GM23338 (cell line): ENCODE measurements at regions not wholly inside any gene's neighbourhood (a gene's known extent, or its start where the extent isn't known, plus 50 kb on each side); places are given as distances from the start of the nearest gene placed in this dataset.

Source experiments
- CREB1 ChIP-seq: fragments of 250-450 bp; sonication (Bioruptor Pico); IDR thresholded peaks from 2 replicates; pipeline ENCODE4 v1.5.0; 2020; ENCODE audit warnings: low read depth, mild to moderate bottlenecking, moderate library complexity
- EZH2 ChIP-seq: fragments of 200-600 bp; sonication (generic); IDR thresholded peaks from one replicate; pipeline ENCODE4 v1.8.0; 2017; ENCODE audit warnings: antibody characterized with exemption, mild to moderate bottlenecking, low read depth; ENCODE audit not compliant: unreplicated experiment
- EZH2phosphoT487 ChIP-seq: fragments of 200-600 bp; sonication (generic); IDR thresholded peaks from one replicate; pipeline ENCODE4 v1.8.1; 2018; ENCODE audit warnings: antibody characterized with exemption; ENCODE audit not compliant: unreplicated experiment
- JUNB ChIP-seq: IDR thresholded peaks from one replicate; pipeline ENCODE4 v1.6.1; 2016; ENCODE audit warnings: antibody characterized with exemption; ENCODE audit not compliant: unreplicated experiment
- POLR2AphosphoS5 ChIP-seq: IDR thresholded peaks from 2 replicates; pipeline ENCODE4 v1.6.1; 2016; ENCODE audit warnings: antibody characterized with exemption, low read depth
- TF ChIP-seq, protein P1 (sequence below), 2 experiments: fragments of 200-600 bp in 1 of 2; sonication (generic) in 1 of 2; conservative IDR thresholded peaks; 2 replicates each; pipeline versions ENCODE4 v1.5.1 to v1.6.1; 2016 to 2017; ENCODE audit warnings: antibody characterized with exemption in 2 of 2, low read depth in 2 of 2, mild to moderate bottlenecking in 2 of 2, moderate library complexity in 1 of 2
- TF ChIP-seq, protein P2 (sequence below): IDR thresholded peaks from one replicate; pipeline ENCODE4 v1.6.1; 2018; ENCODE audit warnings: antibody characterized with exemption; ENCODE audit not compliant: unreplicated experiment

DNA sequence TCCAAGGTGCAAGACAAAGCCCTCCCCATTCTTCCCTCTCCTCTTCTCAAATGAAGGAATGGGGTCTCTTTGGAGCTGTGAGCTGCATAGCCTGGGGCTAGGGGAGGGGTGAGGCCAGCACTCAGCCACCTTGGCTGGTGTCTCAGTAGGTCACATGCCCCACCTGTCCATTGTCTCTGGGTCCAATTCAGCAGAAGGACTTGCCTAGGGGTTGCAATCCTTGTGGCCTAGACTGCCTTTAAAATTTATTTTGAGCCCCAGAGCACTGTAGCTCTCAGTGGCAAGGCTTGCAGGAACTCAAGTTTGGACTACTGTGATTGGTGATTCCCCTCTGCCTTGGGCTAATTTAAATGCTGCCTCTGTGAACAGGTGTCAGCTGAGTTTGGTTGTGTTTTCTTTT, 336.7 kb downstream of the DDX10 start:
- TF ChIP-seq POLR2AphosphoS5 (no peak), EZH2 (no peak), CREB1 (CRISPR knock-in tag) (no peak), EZH2phosphoT487 (no peak), JUNB (no peak)
- TF ChIP-seq, protein P1, sequence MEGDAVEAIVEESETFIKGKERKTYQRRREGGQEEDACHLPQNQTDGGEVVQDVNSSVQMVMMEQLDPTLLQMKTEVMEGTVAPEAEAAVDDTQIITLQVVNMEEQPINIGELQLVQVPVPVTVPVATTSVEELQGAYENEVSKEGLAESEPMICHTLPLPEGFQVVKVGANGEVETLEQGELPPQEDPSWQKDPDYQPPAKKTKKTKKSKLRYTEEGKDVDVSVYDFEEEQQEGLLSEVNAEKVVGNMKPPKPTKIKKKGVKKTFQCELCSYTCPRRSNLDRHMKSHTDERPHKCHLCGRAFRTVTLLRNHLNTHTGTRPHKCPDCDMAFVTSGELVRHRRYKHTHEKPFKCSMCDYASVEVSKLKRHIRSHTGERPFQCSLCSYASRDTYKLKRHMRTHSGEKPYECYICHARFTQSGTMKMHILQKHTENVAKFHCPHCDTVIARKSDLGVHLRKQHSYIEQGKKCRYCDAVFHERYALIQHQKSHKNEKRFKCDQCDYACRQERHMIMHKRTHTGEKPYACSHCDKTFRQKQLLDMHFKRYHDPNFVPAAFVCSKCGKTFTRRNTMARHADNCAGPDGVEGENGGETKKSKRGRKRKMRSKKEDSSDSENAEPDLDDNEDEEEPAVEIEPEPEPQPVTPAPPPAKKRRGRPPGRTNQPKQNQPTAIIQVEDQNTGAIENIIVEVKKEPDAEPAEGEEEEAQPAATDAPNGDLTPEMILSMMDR (conservative IDR thresholded peaks at IDR 0.05; ENCODE audit: low read depth in 2 of 2), result no peak
- TF ChIP-seq, protein P2, sequence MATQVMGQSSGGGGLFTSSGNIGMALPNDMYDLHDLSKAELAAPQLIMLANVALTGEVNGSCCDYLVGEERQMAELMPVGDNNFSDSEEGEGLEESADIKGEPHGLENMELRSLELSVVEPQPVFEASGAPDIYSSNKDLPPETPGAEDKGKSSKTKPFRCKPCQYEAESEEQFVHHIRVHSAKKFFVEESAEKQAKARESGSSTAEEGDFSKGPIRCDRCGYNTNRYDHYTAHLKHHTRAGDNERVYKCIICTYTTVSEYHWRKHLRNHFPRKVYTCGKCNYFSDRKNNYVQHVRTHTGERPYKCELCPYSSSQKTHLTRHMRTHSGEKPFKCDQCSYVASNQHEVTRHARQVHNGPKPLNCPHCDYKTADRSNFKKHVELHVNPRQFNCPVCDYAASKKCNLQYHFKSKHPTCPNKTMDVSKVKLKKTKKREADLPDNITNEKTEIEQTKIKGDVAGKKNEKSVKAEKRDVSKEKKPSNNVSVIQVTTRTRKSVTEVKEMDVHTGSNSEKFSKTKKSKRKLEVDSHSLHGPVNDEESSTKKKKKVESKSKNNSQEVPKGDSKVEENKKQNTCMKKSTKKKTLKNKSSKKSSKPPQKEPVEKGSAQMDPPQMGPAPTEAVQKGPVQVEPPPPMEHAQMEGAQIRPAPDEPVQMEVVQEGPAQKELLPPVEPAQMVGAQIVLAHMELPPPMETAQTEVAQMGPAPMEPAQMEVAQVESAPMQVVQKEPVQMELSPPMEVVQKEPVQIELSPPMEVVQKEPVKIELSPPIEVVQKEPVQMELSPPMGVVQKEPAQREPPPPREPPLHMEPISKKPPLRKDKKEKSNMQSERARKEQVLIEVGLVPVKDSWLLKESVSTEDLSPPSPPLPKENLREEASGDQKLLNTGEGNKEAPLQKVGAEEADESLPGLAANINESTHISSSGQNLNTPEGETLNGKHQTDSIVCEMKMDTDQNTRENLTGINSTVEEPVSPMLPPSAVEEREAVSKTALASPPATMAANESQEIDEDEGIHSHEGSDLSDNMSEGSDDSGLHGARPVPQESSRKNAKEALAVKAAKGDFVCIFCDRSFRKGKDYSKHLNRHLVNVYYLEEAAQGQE, result no peak
